HG03045 (cell line): ENCODE measurements at regions not wholly inside any gene's neighbourhood (a gene's known extent, or its start where the extent isn't known, plus 50 kb on each side); places are given as distances from the start of the nearest gene placed in this dataset.
A peak's percentile ranks its signal among the peaks of the same experiment; 100 is the strongest.

ENCODE experiments used
- ATAC-seq: cut with Tn5 transposase; IDR thresholded peaks from one replicate; pipeline ENCODE4 v1.9.1; 2021; ENCODE audit warnings: mild to moderate bottlenecking, moderate library complexity; ENCODE audit not compliant: unreplicated experiment

DNA sequence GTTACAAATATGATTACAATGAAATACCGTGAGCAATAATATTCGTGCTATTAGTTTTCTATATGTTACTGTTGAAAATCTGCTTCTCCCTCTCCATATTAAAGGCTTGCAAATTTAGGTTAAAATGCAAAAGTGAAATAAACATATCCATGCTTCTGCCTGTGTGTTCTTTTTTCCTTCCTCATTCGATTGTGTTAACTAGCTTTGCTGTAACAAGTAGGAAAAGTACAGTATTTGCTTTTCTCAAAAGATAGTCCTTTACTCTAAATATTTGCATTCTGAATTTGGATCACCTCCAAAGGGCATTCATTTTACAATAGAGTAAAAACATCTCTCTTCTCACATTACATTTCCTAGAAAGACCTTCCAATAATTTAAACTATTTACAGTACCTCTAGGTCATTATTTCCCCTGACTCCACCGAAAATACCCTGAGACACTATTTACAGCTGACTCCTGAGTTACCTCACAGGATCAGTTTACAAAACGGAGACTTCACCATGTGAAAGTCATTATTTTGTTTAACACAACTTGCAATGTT, 835.0 kb upstream of the FANCL start:
- ATAC-seq, result no peak

DNA sequence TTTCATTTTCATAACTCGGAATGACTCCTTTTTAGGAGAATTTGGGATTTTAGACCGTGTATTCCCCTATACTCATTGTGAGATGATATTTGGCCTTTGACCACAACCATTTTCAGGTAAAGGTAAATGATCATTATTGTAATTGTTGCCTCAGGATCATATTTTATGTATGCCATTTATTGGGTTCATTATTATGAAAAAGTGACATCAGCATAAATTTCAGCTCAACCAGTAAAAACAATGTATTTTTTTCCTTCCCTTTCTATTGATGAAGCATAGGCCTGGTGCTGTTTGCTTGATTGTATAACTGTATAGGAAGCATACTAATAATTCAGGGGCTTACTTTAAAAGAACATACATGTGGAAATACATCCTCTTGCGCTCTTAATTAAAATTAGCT, 832.9 kb upstream of the FANCL start:
- no peak for ATAC-seq

DNA sequence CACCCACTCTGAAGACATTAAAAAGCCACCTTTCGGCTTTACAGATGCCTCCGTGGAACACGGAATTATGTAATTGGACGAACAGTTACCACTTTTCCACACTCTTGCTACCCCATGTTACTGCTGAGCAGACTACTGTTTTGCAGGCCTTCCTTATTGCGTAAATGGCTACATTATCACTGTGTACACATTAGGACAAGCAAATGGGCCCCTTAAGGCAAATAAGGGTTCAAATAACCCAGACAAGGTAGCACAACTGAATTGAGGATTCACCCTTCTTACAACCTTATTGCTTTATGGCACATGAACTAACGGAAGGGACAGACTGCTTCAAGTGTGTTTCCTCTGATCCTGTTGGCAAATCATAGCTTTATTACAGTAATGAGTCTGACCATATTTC, 832.2 kb upstream of the FANCL start:
- no peak for ATAC-seq

DNA sequence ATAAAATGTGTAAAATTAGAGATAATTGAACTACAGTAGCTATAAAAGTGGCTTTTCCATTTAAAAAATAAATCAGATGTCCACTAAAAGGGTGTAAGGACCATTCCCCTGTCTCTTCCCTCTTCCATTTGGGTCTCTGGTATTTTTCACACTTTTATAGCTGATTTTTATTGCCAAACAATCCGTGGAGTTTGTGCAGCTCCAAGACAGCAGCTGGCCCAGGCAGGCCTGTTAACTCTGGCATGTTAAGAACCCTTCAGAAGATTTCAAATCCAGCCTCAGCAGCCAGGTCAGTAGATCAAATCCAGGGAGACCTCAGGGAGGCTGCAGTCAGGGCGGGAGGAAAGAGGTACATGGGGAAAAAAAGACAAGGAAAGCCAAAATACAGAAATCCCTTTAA, 827.1 kb upstream of the FANCL start:
- no peak for ATAC-seq

DNA sequence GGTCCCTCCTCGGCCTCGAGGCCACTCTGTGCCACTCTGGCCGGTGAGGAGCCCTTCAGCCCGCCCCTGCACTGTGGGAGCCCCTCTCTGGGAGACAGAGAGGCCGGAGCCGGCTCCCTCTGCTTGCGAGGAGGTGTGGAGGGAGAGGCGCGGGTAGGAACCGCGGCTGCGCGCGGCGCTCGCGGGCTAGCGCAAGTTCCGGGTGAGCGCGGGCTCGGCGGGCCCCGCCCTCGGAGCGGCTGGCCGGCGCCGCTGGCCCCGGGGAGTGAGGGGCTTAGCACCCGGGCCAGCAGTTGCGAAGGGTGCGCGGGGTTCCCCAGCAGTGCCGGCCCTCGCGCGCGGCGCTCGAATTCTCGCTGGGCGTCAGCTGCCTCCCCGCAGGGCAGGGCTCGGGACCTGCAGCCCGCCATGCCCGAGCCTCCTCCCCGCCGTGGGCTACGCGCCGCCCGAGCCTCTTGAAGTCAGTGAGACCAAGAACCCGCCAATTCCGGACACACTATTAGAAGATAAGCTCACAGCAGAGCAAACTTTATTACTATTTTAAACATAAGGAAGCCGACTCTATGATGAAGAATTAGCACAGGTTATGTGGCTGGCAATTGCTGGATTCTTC, 825.8 kb upstream of the FANCL start:
- no peak for ATAC-seq

DNA sequence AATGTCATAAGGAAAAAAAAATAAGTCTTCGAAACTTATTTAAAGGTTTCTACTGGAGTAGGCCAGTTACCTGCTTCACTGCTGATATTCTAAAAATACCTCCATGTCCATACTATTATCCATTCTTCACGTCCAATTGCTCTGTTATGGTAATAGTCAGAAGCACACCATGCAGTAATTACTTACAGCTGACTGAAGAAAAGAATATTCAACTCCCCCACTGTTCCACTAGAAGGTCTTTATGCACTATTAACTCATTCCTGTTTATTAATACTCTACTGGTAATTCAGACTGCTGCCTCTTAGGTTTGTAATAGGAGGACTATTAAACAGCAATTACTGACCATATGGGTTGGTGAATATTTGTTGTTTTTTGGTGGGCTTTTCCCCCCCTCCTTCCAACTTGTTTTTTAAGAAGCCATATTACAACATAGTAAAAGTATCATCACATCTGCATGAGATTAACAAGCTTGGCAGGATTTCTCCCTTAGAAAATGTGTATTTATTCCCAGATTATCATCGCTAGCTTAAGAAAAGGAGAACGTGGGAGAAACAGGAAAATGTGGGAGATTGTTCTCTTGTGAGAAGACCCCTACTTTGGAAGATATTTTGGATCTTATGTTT, 806.4 kb upstream of the FANCL start:
- ATAC-seq, result no peak

DNA sequence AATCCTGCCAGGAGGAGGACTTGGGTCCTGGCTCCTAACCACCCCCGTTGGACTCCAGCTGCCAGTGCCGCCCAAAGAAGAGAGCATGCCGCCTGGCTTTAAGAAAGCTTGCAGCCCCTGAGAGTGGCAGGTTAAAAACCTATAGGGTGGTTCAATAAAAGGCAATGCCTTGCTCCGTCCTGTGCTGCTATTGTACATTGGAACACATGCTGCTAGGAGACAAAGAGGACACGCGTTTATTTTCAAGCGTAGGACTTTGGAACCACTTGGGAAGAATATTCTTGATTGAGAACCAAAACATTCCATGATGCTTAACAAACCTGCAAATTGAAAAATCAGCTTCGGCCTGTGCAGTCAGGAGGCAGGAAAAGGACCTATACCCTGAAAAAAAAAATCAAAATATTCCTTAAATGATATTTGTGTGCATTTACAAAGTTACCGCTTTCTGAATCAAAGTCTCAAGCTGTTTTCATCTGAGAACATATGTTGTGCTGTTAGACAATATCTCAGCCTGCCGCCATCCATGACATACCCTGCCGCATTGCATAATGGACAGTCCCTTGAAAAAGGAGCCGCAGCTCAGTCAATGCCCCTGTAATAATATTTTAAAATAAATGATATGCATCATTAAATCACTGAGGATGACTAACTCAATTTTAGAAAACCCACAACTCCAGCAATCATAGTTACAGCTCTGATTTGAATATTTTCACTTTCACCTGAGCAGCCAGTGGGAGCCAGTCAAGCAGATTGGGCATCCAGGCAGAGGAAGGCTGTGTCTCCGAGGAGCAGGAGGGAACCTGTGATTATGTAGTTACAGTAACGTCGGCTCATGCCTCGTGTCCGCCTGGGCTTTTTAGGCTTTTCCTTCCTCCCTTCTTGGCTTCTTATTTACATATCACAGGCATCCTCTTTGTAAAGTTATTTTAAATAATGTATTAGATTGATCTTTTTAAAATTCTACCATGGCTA, 805.6 kb upstream of the FANCL start:
- ATAC-seq, result no peak

DNA sequence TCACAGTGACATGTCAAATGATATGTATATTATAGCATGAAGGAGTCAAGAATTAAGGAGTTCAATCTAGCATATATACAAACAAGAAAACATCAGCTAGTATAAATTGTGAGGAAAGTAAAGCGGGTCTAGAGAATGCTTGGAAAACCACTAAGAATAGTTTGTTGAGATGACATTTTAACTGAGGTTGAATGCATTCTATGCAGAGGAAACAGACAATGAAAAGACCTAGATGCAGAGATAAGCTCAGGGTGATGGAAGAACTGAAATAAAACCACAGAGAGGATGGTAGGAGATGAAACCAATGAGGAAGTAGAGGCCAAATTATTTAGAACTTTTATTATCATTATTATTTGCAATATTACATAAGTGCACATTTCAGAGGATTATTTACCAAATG, 803.6 kb upstream of the FANCL start:
- no peak for ATAC-seq

DNA sequence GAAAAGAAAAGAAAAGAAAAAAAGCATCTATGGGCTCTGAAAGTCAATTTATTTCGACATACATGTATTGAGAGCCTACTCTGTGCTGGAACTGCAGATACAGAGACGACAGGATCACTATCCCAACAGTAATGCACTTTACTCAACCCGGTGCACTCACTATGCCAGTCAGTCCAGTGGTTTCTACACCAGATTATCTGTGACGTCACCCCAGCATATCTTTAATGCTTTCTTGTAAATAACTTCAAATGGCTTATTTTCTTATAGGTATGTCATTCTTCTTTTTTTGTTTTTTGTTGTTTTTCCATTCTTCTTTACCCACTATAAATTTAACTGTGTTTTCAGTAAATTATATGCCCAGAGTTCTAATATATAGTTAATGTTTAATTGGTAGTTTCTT, 800.0 kb upstream of the FANCL start:
- no peak for ATAC-seq

DNA sequence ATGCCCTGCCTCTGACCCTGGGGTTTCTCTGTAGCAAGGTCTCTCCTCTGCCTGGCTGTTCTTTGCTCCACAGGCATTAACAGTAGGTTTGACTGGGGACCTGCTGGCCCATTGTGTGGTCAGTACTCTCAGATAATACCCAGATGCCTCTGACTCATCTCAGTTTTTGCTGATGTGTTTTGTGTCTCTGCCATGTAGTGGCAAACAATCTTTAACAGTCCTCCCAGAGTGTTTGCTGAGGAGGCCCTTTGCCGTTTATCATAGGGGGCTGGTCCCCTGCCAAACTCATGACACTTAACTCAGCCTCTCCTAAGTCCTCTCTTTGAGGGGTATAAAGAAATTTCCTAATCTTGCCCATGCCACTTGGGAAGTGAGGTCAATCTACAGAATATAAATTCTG, 793.7 kb upstream of the FANCL start:
- ATAC-seq, result no peak

DNA sequence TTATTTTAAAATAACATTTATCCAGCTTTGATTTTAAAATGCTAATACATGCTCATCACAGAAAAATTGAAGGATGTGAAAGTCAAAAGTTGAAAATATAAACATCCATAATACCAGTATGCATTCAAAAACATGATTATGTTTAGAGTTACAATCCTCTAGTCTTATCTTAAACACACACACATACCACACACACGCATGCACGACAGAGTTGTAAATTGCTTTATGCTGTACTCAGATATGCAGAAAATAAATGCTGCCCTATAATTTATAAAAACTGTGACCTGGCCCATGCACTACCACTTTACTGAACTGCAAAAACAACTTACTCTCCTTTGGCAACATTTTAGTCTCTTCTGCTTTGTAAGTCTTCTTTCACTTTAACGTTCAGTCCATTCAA, 793.0 kb upstream of the FANCL start:
- no peak for ATAC-seq

DNA sequence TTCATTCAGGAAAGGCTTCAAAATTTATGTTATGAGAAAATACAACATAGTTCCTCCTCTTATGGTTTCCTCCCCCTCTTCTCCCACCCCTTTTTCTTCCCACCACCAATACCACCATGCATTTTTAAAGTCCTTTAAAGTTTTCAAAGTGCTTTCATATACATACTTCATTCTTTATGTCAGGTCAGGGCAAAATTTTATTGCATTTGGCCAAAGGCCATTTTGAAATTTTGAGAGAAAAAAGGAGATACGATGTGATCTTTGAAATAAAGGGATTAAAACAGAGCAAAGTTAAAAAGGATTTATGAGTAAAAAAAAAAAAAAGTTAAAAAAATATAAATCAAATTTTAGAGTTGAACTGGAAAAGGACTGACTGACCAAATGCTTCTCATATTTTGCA, 792.5 kb upstream of the FANCL start:
- ATAC-seq, result no peak

DNA sequence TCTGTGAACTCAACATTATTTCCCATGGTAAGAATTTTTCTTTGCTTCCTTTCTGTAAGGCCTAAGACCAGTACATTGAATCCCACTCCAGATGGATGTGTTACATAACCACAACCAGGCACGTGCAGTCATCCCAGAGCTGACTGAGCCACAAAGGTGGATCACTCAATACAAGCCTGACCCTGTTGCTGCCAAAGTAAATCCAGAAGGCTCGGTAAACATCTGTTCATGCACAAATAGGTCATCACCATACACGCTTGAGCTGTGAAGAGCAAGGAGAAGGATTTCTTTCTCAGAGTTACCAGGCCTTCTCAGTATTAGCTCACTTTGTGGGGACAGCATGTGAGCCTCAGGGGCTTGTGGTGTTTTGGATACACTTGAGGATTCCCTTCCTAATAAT, 791.4 kb upstream of the FANCL start:
- ATAC-seq, result no peak

DNA sequence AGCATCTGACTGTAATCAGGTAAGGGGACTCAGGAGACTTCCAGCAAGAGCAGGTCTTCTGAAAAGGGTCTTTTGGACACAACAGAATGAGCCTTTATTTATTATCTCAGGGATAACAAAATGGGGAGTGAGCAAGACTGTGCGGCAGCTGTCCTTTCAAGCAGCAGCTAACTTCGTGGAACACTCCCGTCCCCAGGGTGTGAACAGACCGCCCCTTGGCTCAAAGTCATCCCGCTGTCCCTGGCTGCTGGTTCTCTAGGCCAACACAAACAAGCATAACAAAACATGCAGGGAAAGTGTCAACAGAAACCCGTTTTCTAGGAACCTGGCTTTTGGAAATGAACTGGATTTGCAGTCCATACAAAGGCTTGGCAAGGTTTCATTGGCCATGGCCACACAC, 787.9 kb upstream of the FANCL start:
- ATAC-seq, result no peak

DNA sequence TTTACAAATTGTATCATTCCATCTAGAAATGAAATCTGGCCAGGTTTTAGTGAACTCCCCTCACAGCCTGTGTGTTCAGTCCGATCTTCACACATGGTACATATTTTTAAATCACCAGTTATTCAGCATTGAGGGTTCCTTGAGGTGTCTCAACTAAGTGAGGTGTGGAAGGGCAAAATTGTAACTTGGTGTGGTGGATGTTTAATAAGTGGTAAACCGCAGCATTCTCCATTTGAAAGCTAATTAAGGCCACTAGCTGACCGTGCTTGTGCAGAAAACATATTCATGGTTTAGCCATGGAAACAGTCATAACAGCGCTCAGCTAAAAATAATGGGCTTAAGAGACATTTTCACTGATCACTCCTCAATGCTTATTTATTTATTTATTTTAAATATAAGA, 786.2 kb upstream of the FANCL start:
- ATAC-seq, result no peak

DNA sequence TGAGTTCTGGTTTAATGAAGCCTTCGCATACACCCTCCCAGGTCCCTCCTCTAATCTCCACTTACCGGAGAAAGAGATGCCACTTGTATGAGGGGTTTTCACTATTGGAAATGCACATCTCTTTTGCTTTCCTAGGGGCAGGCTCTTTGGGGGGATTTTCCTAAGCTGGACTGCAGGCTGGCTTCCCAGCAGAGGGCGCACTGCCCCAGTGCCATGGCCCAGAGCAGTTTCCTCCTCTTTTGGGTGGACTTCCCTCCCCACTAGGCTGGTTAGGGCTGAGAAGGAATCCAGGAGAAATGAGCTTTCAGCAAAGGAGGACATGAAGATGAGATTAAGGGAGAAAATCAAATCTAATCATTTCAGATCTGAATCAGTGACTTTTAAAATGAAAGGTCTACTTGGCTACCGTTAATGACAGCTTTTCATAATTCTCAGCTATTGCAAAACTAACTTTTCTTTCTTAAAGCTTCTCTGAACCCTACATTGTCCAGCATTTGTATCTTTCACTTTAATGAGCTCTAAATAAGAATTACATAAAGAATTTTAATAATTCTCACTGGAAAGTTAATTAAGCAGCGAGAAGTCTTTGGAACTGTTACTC, 784.1 kb upstream of the FANCL start:
- peak; percentile 76 for ATAC-seq

DNA sequence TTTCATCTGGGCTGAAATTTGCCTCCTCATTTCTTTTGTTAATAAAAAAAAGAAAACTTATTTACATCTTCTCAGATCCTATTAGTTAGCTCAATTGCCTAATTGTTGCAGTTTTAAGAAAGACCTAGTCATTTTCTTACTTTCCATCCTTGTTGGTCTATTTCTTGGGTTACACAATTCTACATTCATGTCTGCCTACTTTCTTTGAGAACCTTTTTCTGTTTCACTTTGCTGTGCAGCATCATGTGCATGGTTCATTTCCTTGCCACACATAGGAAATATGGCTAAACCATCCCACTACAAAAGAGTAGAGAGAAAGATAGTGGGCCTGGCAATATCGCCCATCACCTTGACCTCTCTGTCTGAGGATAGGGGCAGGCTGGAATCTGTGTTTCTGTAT, 780.7 kb upstream of the FANCL start:
- no peak for ATAC-seq

DNA sequence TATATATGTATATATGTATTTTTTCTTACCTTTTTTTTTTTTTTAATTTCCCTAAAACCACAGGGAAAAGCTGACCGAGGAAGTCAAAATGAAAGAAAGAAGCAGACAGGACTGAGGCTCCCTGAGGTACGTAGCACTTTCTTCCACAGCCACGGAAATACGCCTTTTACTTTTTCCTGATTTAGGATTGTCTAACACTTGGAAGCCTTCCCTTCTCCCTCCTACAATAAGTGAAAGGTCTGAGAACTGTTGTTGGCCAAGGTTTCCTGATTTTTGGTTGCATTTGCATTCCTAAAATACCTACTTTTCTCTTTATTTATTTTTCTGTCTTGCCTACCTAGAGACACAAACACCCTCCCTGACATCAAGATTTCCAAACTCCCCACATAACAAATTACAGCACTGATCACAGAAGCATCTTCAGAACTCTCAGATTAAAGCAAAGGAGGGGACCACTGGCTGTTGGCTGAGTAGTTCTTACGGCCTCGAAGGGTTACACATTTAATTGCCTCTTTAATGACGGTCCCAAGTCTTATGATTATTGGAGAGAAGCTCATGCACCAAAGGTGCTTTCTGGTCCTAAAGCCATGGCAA, 778.5 kb upstream of the FANCL start:
- no peak for ATAC-seq

DNA sequence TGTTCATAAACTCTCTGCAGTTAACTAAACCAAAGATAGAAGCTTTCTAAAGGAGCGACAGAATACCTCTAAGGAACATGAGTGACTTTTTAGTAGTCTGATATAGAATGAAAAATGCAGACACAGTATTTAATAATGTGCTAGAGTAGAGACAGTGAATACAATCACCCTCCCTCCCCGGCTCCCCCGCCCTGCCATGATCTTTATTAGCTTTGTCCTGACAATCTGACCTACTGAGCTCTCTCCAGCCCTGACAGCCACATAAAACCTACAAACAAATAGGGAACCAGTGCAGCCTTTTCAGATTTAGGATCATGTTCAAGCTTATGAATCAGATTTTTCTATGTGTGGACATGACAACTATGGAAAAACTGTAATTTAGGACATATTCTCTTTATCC, 777.6 kb upstream of the FANCL start:
- no peak for ATAC-seq

DNA sequence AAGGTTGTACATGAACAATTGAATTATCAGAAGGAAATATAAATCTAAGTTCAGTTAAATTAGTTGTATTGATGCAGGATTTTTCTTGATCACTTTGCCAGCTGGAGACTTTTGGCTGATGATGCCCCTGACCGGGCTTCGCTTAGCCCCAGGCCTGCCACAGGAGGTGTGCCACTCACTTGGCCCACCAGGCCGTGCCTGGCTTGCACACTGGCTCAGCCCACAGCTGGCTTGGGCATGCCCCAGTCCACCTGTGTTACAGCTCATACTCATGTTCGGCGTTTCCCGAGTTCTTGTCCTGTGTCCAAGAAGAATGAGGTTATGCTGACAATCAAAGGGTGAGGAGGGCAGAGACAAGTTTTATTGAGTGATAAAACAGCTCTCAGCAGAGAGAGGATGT, 773.9 kb upstream of the FANCL start:
- no peak for ATAC-seq

DNA sequence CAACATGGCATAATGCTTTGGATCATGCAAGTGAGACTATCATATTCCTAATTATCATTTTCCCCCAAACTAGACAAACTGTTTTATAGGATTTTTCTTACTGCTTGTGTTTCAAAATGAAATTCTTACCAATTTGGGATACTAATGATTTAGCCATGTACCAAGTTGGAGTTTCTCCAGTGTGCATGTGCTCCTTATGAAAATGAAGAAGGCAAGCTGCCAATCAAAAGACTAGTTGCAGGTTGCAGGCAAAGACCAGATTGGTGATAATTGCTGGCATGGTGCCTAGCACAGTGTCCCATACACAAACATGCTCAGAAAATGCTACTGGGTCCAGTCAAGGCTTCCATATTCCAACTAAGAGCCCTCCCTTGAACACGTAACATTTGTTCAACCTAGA, 771.8 kb upstream of the FANCL start:
- ATAC-seq, result no peak
